ENCODE measurements at regions not wholly inside any gene's neighbourhood (a gene's known extent, or its start where the extent isn't known, plus 50 kb on each side); places are given as distances from the start of the nearest gene placed in this dataset.

DNA sequence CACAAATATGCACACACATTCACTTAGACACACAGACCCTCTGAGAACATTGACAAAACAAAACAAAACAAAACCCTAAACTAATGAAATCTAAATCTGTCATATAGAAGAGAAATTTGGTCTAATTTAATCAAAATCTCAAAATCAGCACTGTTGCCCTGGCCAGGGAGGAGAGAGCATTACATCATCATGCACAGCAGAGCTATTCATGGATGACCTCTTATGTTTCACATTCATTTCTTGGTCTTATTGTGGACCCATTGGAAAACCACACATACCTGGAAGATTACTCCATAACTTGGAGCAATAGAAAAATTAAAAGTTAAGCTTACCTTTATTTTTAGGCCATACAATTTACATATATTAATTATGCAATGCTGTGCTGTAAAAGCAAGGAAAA, 1223.6 kb upstream of the GJE1 start:
- Histone ChIP-seq H3K27ac (no peak overlapping the region), H3K4me3 (no peak overlapping the region)
- TF ChIP-seq, protein P1, sequence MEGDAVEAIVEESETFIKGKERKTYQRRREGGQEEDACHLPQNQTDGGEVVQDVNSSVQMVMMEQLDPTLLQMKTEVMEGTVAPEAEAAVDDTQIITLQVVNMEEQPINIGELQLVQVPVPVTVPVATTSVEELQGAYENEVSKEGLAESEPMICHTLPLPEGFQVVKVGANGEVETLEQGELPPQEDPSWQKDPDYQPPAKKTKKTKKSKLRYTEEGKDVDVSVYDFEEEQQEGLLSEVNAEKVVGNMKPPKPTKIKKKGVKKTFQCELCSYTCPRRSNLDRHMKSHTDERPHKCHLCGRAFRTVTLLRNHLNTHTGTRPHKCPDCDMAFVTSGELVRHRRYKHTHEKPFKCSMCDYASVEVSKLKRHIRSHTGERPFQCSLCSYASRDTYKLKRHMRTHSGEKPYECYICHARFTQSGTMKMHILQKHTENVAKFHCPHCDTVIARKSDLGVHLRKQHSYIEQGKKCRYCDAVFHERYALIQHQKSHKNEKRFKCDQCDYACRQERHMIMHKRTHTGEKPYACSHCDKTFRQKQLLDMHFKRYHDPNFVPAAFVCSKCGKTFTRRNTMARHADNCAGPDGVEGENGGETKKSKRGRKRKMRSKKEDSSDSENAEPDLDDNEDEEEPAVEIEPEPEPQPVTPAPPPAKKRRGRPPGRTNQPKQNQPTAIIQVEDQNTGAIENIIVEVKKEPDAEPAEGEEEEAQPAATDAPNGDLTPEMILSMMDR (IDR thresholded peaks at IDR 0.05) = no peak
- DNase-seq (ENCODE audit: low spot score) = no peak

DNA sequence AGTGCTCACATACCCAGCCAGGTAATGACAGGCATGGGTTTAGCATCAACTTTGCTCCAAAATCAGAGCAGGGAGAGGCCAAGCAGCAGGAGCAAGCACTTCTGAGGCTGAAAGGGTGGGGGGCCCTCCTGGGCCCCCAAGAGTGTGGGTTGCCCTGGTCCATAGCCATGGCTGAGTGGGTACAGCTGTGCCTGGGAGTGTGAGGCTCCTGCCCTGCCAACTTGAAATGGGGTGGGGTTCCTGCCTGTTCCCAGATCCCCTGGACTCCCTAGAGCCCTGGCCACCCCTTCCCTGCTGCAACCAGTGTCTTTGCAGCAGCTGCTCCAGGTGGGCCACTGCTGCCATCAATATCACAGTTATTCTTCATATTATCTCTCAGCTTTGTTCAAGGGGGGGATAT, 1224.2 kb upstream of the GJE1 start:
- DNase-seq (ENCODE audit: low spot score) = no peak
- TF ChIP-seq, protein P1 (IDR thresholded peaks at IDR 0.05) = no peak
- Histone ChIP-seq H3K4me3 (no peak overlapping the region), H3K27ac (no peak overlapping the region)

DNA sequence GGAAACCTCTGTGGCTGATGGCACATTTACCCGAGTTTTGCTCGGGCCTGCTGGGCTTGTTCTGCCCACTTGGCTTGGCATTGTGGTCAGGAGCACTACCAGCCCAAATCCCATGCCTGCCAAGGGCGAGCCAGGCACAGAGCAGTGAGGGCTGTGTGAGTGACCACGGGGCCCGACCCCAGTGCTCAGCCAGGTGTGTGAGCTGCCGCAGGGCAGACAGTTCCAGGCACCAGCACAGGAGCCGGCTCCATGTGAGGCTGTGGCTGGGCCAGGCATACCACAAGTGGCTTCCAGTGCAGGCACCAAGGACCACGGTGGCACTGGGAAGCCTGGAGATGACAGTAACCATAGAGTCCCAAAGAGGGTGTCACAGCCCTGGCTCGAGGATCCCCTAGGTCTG, 1225.5 kb upstream of the GJE1 start:
- DNase-seq (ENCODE audit: low spot score) = no peak
- TF ChIP-seq, protein P1 (IDR thresholded peaks at IDR 0.05) = no peak
- no peak overlapping the region for H3K27ac ChIP-seq
- no peak overlapping the region for H3K4me3 ChIP-seq

DNA sequence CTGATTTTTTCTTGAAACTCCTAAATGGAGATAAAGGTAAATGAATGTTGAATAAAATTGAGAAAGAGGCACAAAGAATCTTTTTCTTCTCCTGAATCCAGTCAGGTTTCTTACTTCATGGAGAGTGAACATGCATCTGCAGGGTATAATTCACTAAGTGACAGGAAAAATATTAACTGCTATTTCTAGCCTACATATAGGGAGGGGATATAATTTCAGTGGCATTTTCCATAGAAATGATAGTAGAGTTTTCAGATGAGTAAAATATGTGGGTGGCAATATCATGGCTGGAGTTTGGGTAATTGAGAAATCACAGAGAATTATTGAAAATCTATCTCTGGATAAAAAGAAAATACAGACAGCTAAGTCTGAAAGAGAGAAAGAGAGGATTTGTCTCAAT, 1227.0 kb upstream of the GJE1 start:
- Histone ChIP-seq H3K4me3 (no peak overlapping the region), H3K27ac (no peak overlapping the region)
- TF ChIP-seq, protein P1 (IDR thresholded peaks at IDR 0.05) = no peak
- no peak for DNase-seq (ENCODE audit: low spot score)

DNA sequence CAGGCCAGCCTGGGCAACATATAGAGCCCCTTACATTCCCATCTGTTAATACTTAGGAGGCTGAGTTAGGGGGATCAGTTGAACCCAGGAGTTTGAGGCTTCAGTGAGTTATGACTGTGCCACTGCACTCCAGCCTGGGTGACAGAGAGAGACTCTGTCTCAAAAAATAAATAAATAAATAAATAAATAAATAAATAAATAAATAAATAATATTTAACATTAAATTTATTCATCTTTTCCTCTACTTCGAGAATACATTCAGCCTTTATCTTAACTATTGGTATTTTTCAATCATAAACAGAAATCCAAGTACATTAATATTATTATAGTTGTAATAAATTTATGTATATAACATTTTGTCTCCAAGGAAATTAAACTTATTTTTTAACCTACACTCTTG, 1227.7 kb upstream of the GJE1 start:
- TF ChIP-seq, protein P1 (IDR thresholded peaks at IDR 0.05) = no peak
- no peak for DNase-seq (ENCODE audit: low spot score)
- no peak overlapping the region for H3K27ac ChIP-seq
- no peak overlapping the region for H3K4me3 ChIP-seq

DNA sequence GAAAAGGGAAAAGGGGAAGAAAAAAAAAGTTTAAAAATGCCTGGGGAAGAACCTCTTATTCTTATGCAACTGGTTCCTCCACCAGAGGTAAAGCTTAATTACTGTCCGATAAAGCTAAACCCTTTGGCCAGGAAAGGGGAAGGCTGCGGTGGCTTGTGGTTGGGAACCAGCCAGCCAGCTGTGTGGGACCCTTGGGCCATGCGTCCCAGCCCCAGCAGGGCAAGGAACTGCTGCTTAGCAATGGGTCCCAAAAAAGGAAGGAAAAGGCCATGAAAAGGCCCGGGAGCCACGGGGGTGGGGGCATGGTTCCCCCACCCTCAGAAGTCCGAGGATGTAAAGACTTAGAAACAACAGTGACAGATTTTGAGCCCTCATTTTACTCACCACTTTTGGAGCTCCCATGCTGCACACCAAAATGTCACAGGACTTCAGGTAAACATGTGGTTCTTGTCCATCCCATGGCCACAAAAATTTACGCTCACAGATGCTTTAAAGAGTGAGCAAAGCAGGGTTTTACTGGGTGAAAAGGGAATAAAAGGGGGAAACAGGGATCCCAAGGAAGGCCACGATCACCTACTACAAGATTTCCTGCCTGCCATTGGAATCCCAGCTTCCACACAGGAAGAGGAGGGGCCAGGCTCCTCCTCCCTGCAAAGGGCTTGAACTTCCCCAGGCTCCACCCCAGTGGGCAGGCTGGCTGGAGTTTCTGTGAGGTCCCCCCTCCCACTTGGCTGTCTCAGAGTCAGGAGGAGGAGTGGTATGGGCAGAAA, 1234.7 kb upstream of the GJE1 start:
- TF ChIP-seq, protein P1 (IDR thresholded peaks at IDR 0.05) = no peak
- H3K27ac ChIP-seq = peak overlapping the region in 1 of 2 donors; percentile 24
- H3K4me3 ChIP-seq = peak overlapping the region; percentile 17
- DNase-seq (ENCODE audit: low spot score) = no peak

DNA sequence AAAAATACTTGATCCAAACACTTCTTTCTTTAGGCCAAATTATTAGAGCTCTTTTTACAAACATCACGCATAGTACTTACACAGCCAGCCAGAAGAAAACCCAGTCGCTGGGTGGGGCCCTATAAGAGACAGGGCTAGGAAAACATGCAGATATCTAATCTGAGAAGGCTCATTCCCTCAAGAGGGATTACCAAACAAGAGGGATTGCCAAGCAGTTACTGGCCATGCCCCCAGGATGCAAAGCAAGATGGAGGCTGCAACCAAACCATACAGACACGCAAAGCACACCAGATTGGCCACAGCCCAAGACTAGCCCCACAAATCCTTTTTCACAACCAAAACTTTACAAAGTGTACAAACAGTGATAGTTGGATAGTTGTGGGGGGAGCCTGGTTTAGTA, 1235.4 kb upstream of the GJE1 start:
- peak overlapping the region; percentile 17 for H3K4me3 ChIP-seq
- no peak overlapping the region for H3K27ac ChIP-seq
- TF ChIP-seq, protein P1 (IDR thresholded peaks at IDR 0.05) = no peak
- no peak for DNase-seq (ENCODE audit: low spot score)

Data from coronary artery (tissue), 2 donors.